Natural killer cell (primary cell): ENCODE measurements at regions not wholly inside any gene's neighbourhood (a gene's known extent, or its start where the extent isn't known, plus 50 kb on each side); places are given as distances from the start of the nearest gene placed in this dataset.
"Not testable (repeated sequence)": the region's sequence is repeated elsewhere in the genome, so short reads cannot be mapped to it uniquely, and the experiment has no call there.

Experiments
- ATAC-seq, 3 donors: fragments of 150-1000 bp in 2 of 3; fragments of 200-7000 bp in 1 of 3; cut with Tn5 transposase; 1 replicate in 1 of 3; 2 replicates in 2 of 3; pipeline ENCODE4 v1.10.0; 2021; ENCODE audit warnings: mild to moderate bottlenecking in 2 of 3, moderate library complexity in 2 of 3
- DNase-seq, 2 donors: peaks; one replicate each; pipeline versions ENCODE4 v3.0.0 to v3.0.0-alpha.2; 2013 to 2021; ENCODE audit warnings: mixed read lengths in 1 of 2
- H3K27ac ChIP-seq: one replicate; pipeline ENCODE4 v1.5.1; 2013; ENCODE audit warnings: mild to moderate bottlenecking, low read length
- H3K27me3 ChIP-seq: one replicate; pipeline ENCODE4 v1.6.1; 2013; ENCODE audit warnings: low read length; ENCODE audit not compliant: control insufficient read depth, insufficient read depth
- H3K36me3 ChIP-seq: one replicate; pipeline ENCODE4 v1.6.1; 2013; ENCODE audit warnings: low read length; ENCODE audit not compliant: control insufficient read depth, insufficient read depth
- H3K4me1 ChIP-seq: one replicate; pipeline ENCODE4 v1.6.1; 2013; ENCODE audit warnings: low read length; ENCODE audit not compliant: control insufficient read depth, insufficient read depth
- H3K4me3 ChIP-seq: one replicate; pipeline ENCODE4 v1.5.1; 2013; ENCODE audit warnings: low read length
- H3K9me3 ChIP-seq: one replicate; pipeline ENCODE4 v1.6.1; 2013; ENCODE audit warnings: low read length; ENCODE audit not compliant: control insufficient read depth, insufficient read depth
- H3K27ac Mint-ChIP-seq, 2 donors: one replicate each; pipeline ENCODE4 v1.8.0; 2022; ENCODE audit warnings: mild to moderate bottlenecking in 2 of 2, mixed read lengths in 2 of 2, moderate library complexity in 1 of 2
- H3K27me3 Mint-ChIP-seq, 2 donors: one replicate each; pipeline ENCODE4 v1.8.0; 2022; ENCODE audit warnings: low read depth in 2 of 2, mixed read lengths in 2 of 2
- H3K36me3 Mint-ChIP-seq: one replicate; pipeline ENCODE4 v1.8.0; 2022; ENCODE audit warnings: mixed read lengths
- H3K4me1 Mint-ChIP-seq, 2 donors: one replicate each; pipeline ENCODE4 v1.8.0; 2022; ENCODE audit warnings: mixed read lengths in 2 of 2
- H3K4me3 Mint-ChIP-seq: one replicate; pipeline ENCODE4 v1.8.0; 2022; ENCODE audit warnings: mild to moderate bottlenecking, moderate library complexity, mixed read lengths
- H3K9me3 Mint-ChIP-seq, 2 donors: one replicate each; pipeline ENCODE4 v1.8.0; 2022; ENCODE audit warnings: mixed read lengths in 2 of 2
- WGBS: methylation state at CpG from one replicate; pipeline ENCODE4 v1.1.7; 2013; ENCODE audit warnings: missing lambda C conversion rate; ENCODE audit not compliant: insufficient coverage; 5-methylcytosine and 5-hydroxymethylcytosine counted together
- intact Hi-C: fragments of 100-400 bp; cut with micrococcal nuclease; formaldehyde crosslinking; loops from one replicate; pipeline ENCODE4 v1.14.2; 2022
- TF ChIP-seq, protein P1 (sequence below): fragments of 200-600 bp; IDR thresholded peaks from one replicate; pipeline ENCODE4 v1.8.0; 2022; ENCODE audit warnings: antibody characterized with exemption

- no peaks in the 10 kb centered on the region for H3K27me3 Mint-ChIP-seq
- DNase-seq = no peak
- H3K36me3 Mint-ChIP-seq = no peaks in the 10 kb centered on the region
- intact Hi-C loops = no loop called here
- no peaks in the 10 kb centered on the region for H3K9me3 ChIP-seq
- H3K27ac Mint-ChIP-seq = no peak overlapping the region
- no peak overlapping the region for H3K27ac ChIP-seq
- no peaks in the 10 kb centered on the region for H3K27me3 ChIP-seq
- H3K9me3 Mint-ChIP-seq = peaks cover 19 to 29% of the 10 kb centered on the region in 2 donors
- no peaks in the 10 kb centered on the region for H3K4me1 Mint-ChIP-seq
- no peak overlapping the region for H3K4me3 Mint-ChIP-seq
- ATAC-seq = no peak
- no peaks in the 10 kb centered on the region for H3K36me3 ChIP-seq
- H3K4me1 ChIP-seq = no peaks in the 10 kb centered on the region
- no peak overlapping the region for H3K4me3 ChIP-seq
- TF ChIP-seq, protein P1, sequence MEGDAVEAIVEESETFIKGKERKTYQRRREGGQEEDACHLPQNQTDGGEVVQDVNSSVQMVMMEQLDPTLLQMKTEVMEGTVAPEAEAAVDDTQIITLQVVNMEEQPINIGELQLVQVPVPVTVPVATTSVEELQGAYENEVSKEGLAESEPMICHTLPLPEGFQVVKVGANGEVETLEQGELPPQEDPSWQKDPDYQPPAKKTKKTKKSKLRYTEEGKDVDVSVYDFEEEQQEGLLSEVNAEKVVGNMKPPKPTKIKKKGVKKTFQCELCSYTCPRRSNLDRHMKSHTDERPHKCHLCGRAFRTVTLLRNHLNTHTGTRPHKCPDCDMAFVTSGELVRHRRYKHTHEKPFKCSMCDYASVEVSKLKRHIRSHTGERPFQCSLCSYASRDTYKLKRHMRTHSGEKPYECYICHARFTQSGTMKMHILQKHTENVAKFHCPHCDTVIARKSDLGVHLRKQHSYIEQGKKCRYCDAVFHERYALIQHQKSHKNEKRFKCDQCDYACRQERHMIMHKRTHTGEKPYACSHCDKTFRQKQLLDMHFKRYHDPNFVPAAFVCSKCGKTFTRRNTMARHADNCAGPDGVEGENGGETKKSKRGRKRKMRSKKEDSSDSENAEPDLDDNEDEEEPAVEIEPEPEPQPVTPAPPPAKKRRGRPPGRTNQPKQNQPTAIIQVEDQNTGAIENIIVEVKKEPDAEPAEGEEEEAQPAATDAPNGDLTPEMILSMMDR = no peak
Measured at GRCh38 chr13:81194362-81194761, 853.4 kb upstream of the SPRY2 start.

DNA sequence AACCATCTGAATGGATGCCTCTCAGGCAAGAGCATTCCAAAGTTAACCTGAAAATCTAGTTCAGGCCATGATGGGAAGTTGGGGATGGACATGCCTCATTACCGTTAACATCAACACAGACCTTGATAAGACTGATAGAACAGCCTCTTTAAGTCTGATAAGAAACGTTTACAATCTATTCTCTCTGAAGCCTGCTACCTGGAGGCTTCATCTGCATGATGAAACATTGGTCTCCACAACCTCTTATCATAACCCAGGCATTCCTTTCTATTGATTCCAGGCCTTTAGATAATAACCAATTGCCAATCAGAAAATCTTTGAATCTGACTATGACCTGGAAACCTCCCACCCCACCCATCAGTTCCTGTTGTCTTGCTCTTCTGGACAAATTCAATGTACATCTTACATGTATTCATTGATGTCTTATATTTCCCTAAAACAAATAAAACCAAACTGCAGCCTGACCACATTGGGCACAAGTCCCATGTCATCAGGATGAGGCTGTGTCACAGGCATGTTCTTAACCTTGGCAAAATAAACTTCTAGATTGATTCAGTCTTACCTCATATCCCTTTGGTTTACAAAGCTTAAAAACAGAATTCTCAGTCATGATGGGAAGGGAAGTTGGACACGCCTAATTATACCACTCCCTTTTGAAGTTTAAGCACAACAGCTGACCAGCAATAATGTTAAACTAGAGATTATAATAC lies 843.8 kb upstream of the SPRY2 start:
- Histone ChIP-seq H3K27me3 (no peaks in the 10 kb centered on the region), H3K9me3 (no peaks in the 10 kb centered on the region), H3K36me3 (no peaks in the 10 kb centered on the region), H3K4me3 (no peak overlapping the region), H3K4me1 (no peaks in the 10 kb centered on the region), H3K27ac (no peak overlapping the region)
- intact Hi-C loops = no loop called here
- Mint-ChIP-seq H3K27ac (no peak overlapping the region), H3K4me1 (no peaks in the 10 kb centered on the region), H3K27me3 (no peaks in the 10 kb centered on the region), H3K36me3 (no peaks in the 10 kb centered on the region), H3K4me3 (no peak overlapping the region), H3K9me3 (peaks cover 2 to 7% of the 10 kb centered on the region in 2 donors)
- DNase-seq (no peak), ATAC-seq (no peak)
- TF ChIP-seq, protein P1 = no peak
- WGBS = 63% methylated on average over 2 of the region's 3 CpGs

GRCh38 chr13:81172603-81173002 lies 831.7 kb upstream of the SPRY2 start:
- Histone ChIP-seq H3K9me3 (no peaks in the 10 kb centered on the region), H3K27me3 (peaks cover 2% of the 10 kb centered on the region), H3K36me3 (no peaks in the 10 kb centered on the region), H3K27ac (no peak overlapping the region), H3K4me1 (no peaks in the 10 kb centered on the region), H3K4me3 (no peak overlapping the region)
- WGBS = 87% methylated on average over 3 of the region's 3 CpGs
- Mint-ChIP-seq H3K4me3 (no peak overlapping the region), H3K27ac (no peak overlapping the region), H3K9me3 (peaks cover 0 to 4% of the 10 kb centered on the region in 2 donors), H3K4me1 (no peaks in the 10 kb centered on the region), H3K36me3 (no peaks in the 10 kb centered on the region), H3K27me3 (no peaks in the 10 kb centered on the region)
- no peak for ATAC-seq
- no peak for DNase-seq
- intact Hi-C loops = no loop called here
- TF ChIP-seq, protein P1 = no peak

DNA sequence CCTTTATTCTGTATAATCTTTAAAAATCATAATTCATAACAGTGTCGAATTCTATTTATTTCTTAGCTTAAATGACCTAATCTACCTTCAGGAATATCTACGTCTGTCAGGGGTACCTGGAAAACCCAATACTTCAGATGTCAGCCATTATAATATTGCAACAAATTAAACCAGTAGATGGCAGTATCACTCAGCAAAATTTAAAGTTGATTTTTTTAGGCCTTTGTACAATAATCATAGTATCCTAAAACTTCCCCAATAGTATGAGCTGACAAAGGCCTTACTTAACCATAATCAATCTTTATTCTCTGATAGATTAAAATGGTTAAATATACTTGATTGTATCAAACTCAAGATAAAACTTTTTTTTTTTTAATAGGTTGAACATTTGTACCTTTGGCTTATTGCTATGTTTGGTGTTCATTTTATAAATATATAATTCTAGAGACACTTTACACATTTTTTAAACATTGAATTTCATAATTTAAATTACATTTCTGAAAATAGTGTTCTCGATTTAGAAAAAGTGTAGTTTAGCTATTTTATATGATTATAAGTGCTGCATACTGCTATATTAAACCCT lies 830.2 kb upstream of the SPRY2 start:
- no peak overlapping the region for H3K4me3 Mint-ChIP-seq
- 19% methylated on average over 2 of the region's 3 CpGs for WGBS
- TF ChIP-seq, protein P1 = no peak
- Histone ChIP-seq H3K4me1 (no peaks in the 10 kb centered on the region), H3K4me3 (no peak overlapping the region), H3K27ac (no peak overlapping the region), H3K9me3 (no peaks in the 10 kb centered on the region), H3K36me3 (no peaks in the 10 kb centered on the region), H3K27me3 (peaks cover 2% of the 10 kb centered on the region)
- H3K36me3 Mint-ChIP-seq = no peaks in the 10 kb centered on the region
- no peak for DNase-seq
- no peak overlapping the region for H3K27ac Mint-ChIP-seq
- ATAC-seq = no peak
- H3K27me3 Mint-ChIP-seq = no peaks in the 10 kb centered on the region
- peaks cover 0 to 7% of the 10 kb centered on the region in 2 donors for H3K9me3 Mint-ChIP-seq
- intact Hi-C loops = no loop called here
- no peaks in the 10 kb centered on the region for H3K4me1 Mint-ChIP-seq

DNA sequence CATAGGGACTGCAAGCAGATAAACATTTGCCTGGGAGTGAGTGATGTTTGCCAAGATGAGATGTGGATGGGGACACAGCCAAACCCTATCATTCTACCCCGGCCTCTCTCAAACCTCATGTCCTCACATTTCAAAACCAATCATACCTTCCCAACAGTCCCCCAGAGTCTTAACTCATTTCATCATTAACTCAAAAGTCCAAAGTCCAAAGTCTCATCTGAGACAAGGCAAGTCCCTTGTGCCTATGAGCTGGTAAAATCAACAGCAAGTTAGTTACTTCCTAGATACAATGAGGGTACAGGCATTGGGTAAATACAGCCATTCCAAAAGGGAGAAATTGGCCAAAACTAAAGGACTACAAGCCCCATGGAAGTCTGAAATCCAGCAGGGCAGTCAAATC lies 822.9 kb upstream of the SPRY2 start:
- H3K4me3 ChIP-seq, DNase-seq, H3K27ac ChIP-seq, H3K27me3 ChIP-seq, H3K9me3 ChIP-seq, H3K4me3 Mint-ChIP-seq, H3K36me3 Mint-ChIP-seq, H3K4me1 ChIP-seq, H3K36me3 ChIP-seq, H3K27ac Mint-ChIP-seq, intact Hi-C loops, ATAC-seq, H3K27me3 Mint-ChIP-seq, H3K4me1 Mint-ChIP-seq: not testable (repeated sequence)
- peaks cover 3 to 14% of the 10 kb centered on the region in 2 donors for H3K9me3 Mint-ChIP-seq
- 100% methylated on average over 1 of the region's 1 CpG for WGBS
